ENCODE measurements at regions not wholly inside any gene's neighbourhood (a gene's known extent, or its start where the extent isn't known, plus 50 kb on each side); places are given as distances from the start of the nearest gene placed in this dataset.

GRCh38 chr6:93746892-93747291 lies 327.5 kb upstream of the EPHA7 start:
- TF ChIP-seq CTCF (IDR thresholded peaks at IDR 0.05) (no peak), EP300 (IDR thresholded peaks at IDR 0.05) (no peak), POLR2A (IDR thresholded peaks at IDR 0.05) (no peak)

All from tibial nerve (tissue), 4 donors.